Subcutaneous abdominal adipose tissue (tissue), 5 donors: ENCODE measurements at regions not wholly inside any gene's neighbourhood (a gene's known extent, or its start where the extent isn't known, plus 50 kb on each side); places are given as distances from the start of the nearest gene placed in this dataset.

Experiments
- H3K27ac ChIP-seq: one replicate; pipeline ENCODE4 v1.7.0; 2013; ENCODE audit warnings: low read depth, mild to moderate bottlenecking, inconsistent platforms, low read length, moderate library complexity
- H3K27me3 ChIP-seq, 5 donors: one replicate each; pipeline ENCODE4 v1.7.0; 2013; ENCODE audit warnings: low read length in 5 of 5, inconsistent platforms in 1 of 5; ENCODE audit not compliant: control insufficient read depth in 5 of 5, insufficient read depth in 4 of 5
- H3K36me3 ChIP-seq, 5 donors: one replicate each; pipeline ENCODE4 v1.7.0; 2013; ENCODE audit warnings: low read length in 5 of 5; ENCODE audit not compliant: control insufficient read depth in 5 of 5, insufficient read depth in 5 of 5
- H3K4me1 ChIP-seq, 5 donors: one replicate each; pipeline ENCODE4 v1.7.0; 2013; ENCODE audit warnings: low read length in 5 of 5, mild to moderate bottlenecking in 3 of 5, moderate library complexity in 1 of 5; ENCODE audit not compliant: control insufficient read depth in 5 of 5, insufficient read depth in 5 of 5
- H3K4me3 ChIP-seq, 5 donors: one replicate each; pipeline ENCODE4 v1.7.0; 2013; ENCODE audit warnings: low read length in 5 of 5, low read depth in 1 of 5
- H3K9ac ChIP-seq, 5 donors: one replicate each; pipeline ENCODE4 v1.7.0; 2013; ENCODE audit warnings: low read length in 5 of 5, mild to moderate bottlenecking in 4 of 5, moderate library complexity in 3 of 5
- H3K9me3 ChIP-seq, 5 donors: one replicate each; pipeline ENCODE4 v1.7.0; 2013; ENCODE audit warnings: low read length in 5 of 5; ENCODE audit not compliant: control insufficient read depth in 5 of 5
- donor health status: healthy.
- donor health status: healthy.
- donor health status: healthy.
- donor health status: healthy.
- donor health status: healthy.

- peaks cover 0 to 22% (median 9%) of the 10 kb centered on the region in 5 donors for H3K4me1 ChIP-seq
- H3K36me3 ChIP-seq = no peaks in the 10 kb centered on the region
- H3K27ac ChIP-seq = no peak overlapping the region
- no peak overlapping the region for H3K9ac ChIP-seq
- H3K9me3 ChIP-seq = no peaks in the 10 kb centered on the region
- peaks cover 3 to 42% (median 16%) of the 10 kb centered on the region in 5 donors for H3K27me3 ChIP-seq
- H3K4me3 ChIP-seq = no peak overlapping the region
Observed at GRCh38 chr9:134536931-134537330, 104.7 kb upstream of the COL5A1 start.

- H3K4me1 ChIP-seq = peaks cover 0 to 22% (median 9%) of the 10 kb centered on the region in 5 donors
- H3K27ac ChIP-seq = no peak overlapping the region
- no peak overlapping the region for H3K9ac ChIP-seq
- no peak overlapping the region for H3K4me3 ChIP-seq
- H3K36me3 ChIP-seq = no peaks in the 10 kb centered on the region
- H3K9me3 ChIP-seq = no peaks in the 10 kb centered on the region
- H3K27me3 ChIP-seq = peaks cover 3 to 42% (median 16%) of the 10 kb centered on the region in 5 donors
Observed at GRCh38 chr9:134537951-134538641, 103.5 kb upstream of the COL5A1 start.

GRCh38 chr9:134538856-134539566 lies 102.6 kb upstream of the COL5A1 start:
- Histone ChIP-seq H3K27me3 (peaks cover 3 to 44% (median 16%) of the 10 kb centered on the region in 5 donors), H3K4me3 (no peak overlapping the region), H3K4me1 (peaks cover 0 to 23% (median 9%) of the 10 kb centered on the region in 5 donors), H3K36me3 (no peaks in the 10 kb centered on the region), H3K9ac (no peak overlapping the region), H3K27ac (no peak overlapping the region), H3K9me3 (no peaks in the 10 kb centered on the region)

- Histone ChIP-seq H3K9me3 (no peaks in the 10 kb centered on the region), H3K9ac (no peak overlapping the region), H3K36me3 (no peaks in the 10 kb centered on the region), H3K4me3 (no peak overlapping the region), H3K27ac (no peak overlapping the region), H3K4me1 (peaks cover 0 to 29% (median 9%) of the 10 kb centered on the region in 5 donors), H3K27me3 (peaks cover 3 to 44% (median 19%) of the 10 kb centered on the region in 5 donors)
Observed at GRCh38 chr9:134539586-134540194, 101.9 kb upstream of the COL5A1 start.

GRCh38 chr9:134540276-134541096 lies 101.1 kb upstream of the COL5A1 start:
- H3K9me3 ChIP-seq = no peaks in the 10 kb centered on the region
- H3K27me3 ChIP-seq = peaks cover 3 to 41% (median 23%) of the 10 kb centered on the region in 5 donors
- H3K36me3 ChIP-seq = no peaks in the 10 kb centered on the region
- no peak overlapping the region for H3K4me3 ChIP-seq
- H3K27ac ChIP-seq = no peak overlapping the region
- no peak overlapping the region for H3K9ac ChIP-seq
- peaks cover 2 to 37% (median 13%) of the 10 kb centered on the region in 5 donors for H3K4me1 ChIP-seq

- no peak overlapping the region for H3K27ac ChIP-seq
- H3K4me1 ChIP-seq = peaks cover 5 to 43% (median 21%) of the 10 kb centered on the region in 5 donors
- peaks cover 3 to 43% (median 27%) of the 10 kb centered on the region in 5 donors for H3K27me3 ChIP-seq
- no peaks in the 10 kb centered on the region for H3K36me3 ChIP-seq
- no peaks in the 10 kb centered on the region for H3K9me3 ChIP-seq
- no peak overlapping the region for H3K4me3 ChIP-seq
- H3K9ac ChIP-seq = no peak overlapping the region
Observed at GRCh38 chr9:134541097-134541747, 100.4 kb upstream of the COL5A1 start.

GRCh38 chr9:134544388-134545214 lies 97.0 kb upstream of the COL5A1 start:
- peaks cover 5 to 27% (median 17%) of the 10 kb centered on the region in 5 donors for H3K4me1 ChIP-seq
- no peaks in the 10 kb centered on the region for H3K36me3 ChIP-seq
- H3K9me3 ChIP-seq = no peaks in the 10 kb centered on the region
- no peak overlapping the region for H3K9ac ChIP-seq
- no peak overlapping the region for H3K27ac ChIP-seq
- no peak overlapping the region for H3K4me3 ChIP-seq
- H3K27me3 ChIP-seq = peaks cover 3 to 41% (median 24%) of the 10 kb centered on the region in 5 donors

GRCh38 chr9:134545215-134545542 lies 96.4 kb upstream of the COL5A1 start:
- Histone ChIP-seq H3K4me1 (peaks cover 5 to 25% (median 17%) of the 10 kb centered on the region in 5 donors), H3K27ac (no peak overlapping the region), H3K9me3 (no peaks in the 10 kb centered on the region), H3K9ac (no peak overlapping the region), H3K4me3 (no peak overlapping the region), H3K27me3 (peaks cover 3 to 36% (median 24%) of the 10 kb centered on the region in 5 donors), H3K36me3 (no peaks in the 10 kb centered on the region)
